ENCODE measurements at regions not wholly inside any gene's neighbourhood (a gene's known extent, or its start where the extent isn't known, plus 50 kb on each side); places are given as distances from the start of the nearest gene placed in this dataset.

- no peak overlapping the region for H2AFZ ChIP-seq (ENCODE audit: low read depth, low read length)
- H3K79me2 ChIP-seq (ENCODE audit: control insufficient read depth, insufficient read depth, low read length) = no peaks in the 10 kb centered on the region
- no peak overlapping the region for H3K9ac ChIP-seq (replicated peaks; ENCODE audit: extremely low read depth, insufficient read depth, low read length)
- H3K4me3 ChIP-seq (replicated peaks in 1 of 3; ENCODE audit: insufficient read depth in 1 of 3, low read depth in 1 of 3, low read length in 3 of 3) = no peak overlapping the region
- no peaks in the 10 kb centered on the region for H3K27me3 ChIP-seq (ENCODE audit: control insufficient read depth in 2 of 2, insufficient read depth in 2 of 2, low read length in 2 of 2)
- no peaks in the 10 kb centered on the region for H3K36me3 ChIP-seq (ENCODE audit: control insufficient read depth in 2 of 2, extremely low read depth in 1 of 2, insufficient read depth in 2 of 2, low read length in 2 of 2)
- ChIA-PET CTCF (no interaction called here), POLR2A (no interaction called here)
- TF ChIP-seq GATA2 (IDR thresholded peaks at IDR 0.05; ENCODE audit: insufficient read depth, insufficient read length, low read depth, low read length) = no peak
- dilution Hi-C loops (cut with MboI; ENCODE audit: extremely low pct_ligation_motif_present, low sequenced_read_pairs) (no loop called here), intact Hi-C loops (cut with micrococcal nuclease) (no loop called here)
- H3K27ac ChIP-seq (ENCODE audit: insufficient read depth, low read depth, low read length) = no peak overlapping the region
- H3K4me2 ChIP-seq (ENCODE audit: insufficient read depth, low read length) = no peak overlapping the region
- no peaks in the 10 kb centered on the region for H3K9me3 ChIP-seq (replicated peaks; ENCODE audit: control insufficient read depth, insufficient read depth, low read length)
- H3K9me1 ChIP-seq (replicated peaks; ENCODE audit: control insufficient read depth, extremely low read depth, insufficient read depth, low read length) = no peaks in the 10 kb centered on the region
- BruUV-seq (replicated peaks) = no TSS peak
- no peaks in the 10 kb centered on the region for H3K4me1 ChIP-seq (ENCODE audit: control insufficient read depth, extremely low read depth, insufficient read depth, low read length)
- no peaks in the 10 kb centered on the region for H4K20me1 ChIP-seq (replicated peaks; ENCODE audit: control insufficient read depth, extremely low read depth, insufficient read depth, low read length)
- FAIRE-seq = no peak
- no peak for DNase-seq (ENCODE audit: low read depth, low spot score)
Observed at GRCh38 chr10:128710798-128711183, 584.6 kb upstream of the MKI67 start.

DNA sequence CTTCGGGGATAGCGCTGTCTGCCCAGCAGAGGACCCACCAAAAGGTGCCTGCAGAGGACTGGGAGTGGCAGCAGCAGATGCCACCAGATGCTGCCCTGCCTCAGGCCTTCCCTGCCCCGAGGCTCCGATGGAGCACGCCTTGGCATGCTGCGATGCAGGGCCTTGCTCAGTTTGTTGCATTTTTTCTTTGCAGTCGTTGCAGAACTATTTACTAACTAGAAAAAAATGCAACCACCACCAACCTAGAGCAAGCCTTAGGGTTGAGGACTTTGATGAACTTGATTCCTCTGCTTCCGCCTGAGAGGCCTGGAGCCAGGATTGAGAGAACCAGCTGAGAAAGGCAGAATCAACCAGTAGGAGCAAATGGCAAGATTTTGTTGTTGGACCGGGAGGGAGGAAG, 585.6 kb upstream of the MKI67 start:
- Histone ChIP-seq H3K9me3 (replicated peaks; ENCODE audit: control insufficient read depth, insufficient read depth, low read length) (no peaks in the 10 kb centered on the region), H2AFZ (ENCODE audit: low read depth, low read length) (no peak overlapping the region), H3K4me2 (ENCODE audit: insufficient read depth, low read length) (no peak overlapping the region), H3K9ac (replicated peaks; ENCODE audit: extremely low read depth, insufficient read depth, low read length) (no peak overlapping the region), H3K4me1 (ENCODE audit: control insufficient read depth, extremely low read depth, insufficient read depth, low read length) (no peaks in the 10 kb centered on the region), H4K20me1 (replicated peaks; ENCODE audit: control insufficient read depth, extremely low read depth, insufficient read depth, low read length) (no peaks in the 10 kb centered on the region), H3K36me3 (ENCODE audit: control insufficient read depth in 2 of 2, extremely low read depth in 1 of 2, insufficient read depth in 2 of 2, low read length in 2 of 2) (no peaks in the 10 kb centered on the region), H3K9me1 (replicated peaks; ENCODE audit: control insufficient read depth, extremely low read depth, insufficient read depth, low read length) (no peaks in the 10 kb centered on the region), H3K4me3 (replicated peaks in 1 of 3; ENCODE audit: insufficient read depth in 1 of 3, low read depth in 1 of 3, low read length in 3 of 3) (no peak overlapping the region), H3K79me2 (ENCODE audit: control insufficient read depth, insufficient read depth, low read length) (no peaks in the 10 kb centered on the region), H3K27ac (ENCODE audit: insufficient read depth, low read depth, low read length) (no peak overlapping the region), H3K27me3 (ENCODE audit: control insufficient read depth in 2 of 2, insufficient read depth in 2 of 2, low read length in 2 of 2) (no peaks in the 10 kb centered on the region)
- FAIRE-seq (no peak), DNase-seq (ENCODE audit: low read depth, low spot score) (no peak)
- dilution Hi-C loops (cut with MboI; ENCODE audit: extremely low pct_ligation_motif_present, low sequenced_read_pairs) = no loop called here
- intact Hi-C loops (cut with micrococcal nuclease) = no loop called here
- POLR2A ChIA-PET = no interaction called here
- BruUV-seq (replicated peaks) = no TSS peak
- CTCF ChIA-PET = no interaction called here
- no peak for TF ChIP-seq EZH2 (IDR thresholded peaks at IDR 0.05; ENCODE audit: borderline replicate concordance, low read depth, low read length, severe bottlenecking)
- TF ChIP-seq MAX (IDR thresholded peaks at IDR 0.05; ENCODE audit: insufficient read depth, insufficient read length) = no peak
- TF ChIP-seq MYC (IDR thresholded peaks at IDR 0.05; ENCODE audit: low read depth, low read length) = no peak
- no peak for TF ChIP-seq FOS (IDR thresholded peaks at IDR 0.05; ENCODE audit: borderline replicate concordance, insufficient read depth, low read length)
- no peak for TF ChIP-seq CTCF (IDR thresholded peaks at IDR 0.05; ENCODE audit: extremely low read depth in 1 of 2, insufficient read depth in 1 of 2, low read depth in 1 of 2, low read length in 2 of 2)
- TF ChIP-seq GATA2 (IDR thresholded peaks at IDR 0.05; ENCODE audit: insufficient read depth, insufficient read length, low read depth, low read length) = no peak
- TF ChIP-seq POLR2AphosphoS5 (IDR thresholded peaks at IDR 0.05; ENCODE audit: insufficient read depth, low read depth, low read length) = no peak
- TF ChIP-seq JUN (IDR thresholded peaks at IDR 0.05; ENCODE audit: borderline replicate concordance, insufficient read depth, insufficient read length, low read depth) = no peak
- no peak for TF ChIP-seq POLR2A (IDR thresholded peaks at IDR 0.05; ENCODE audit: low read depth, low read length)
